22Rv1 (cell line): ENCODE measurements at regions not wholly inside any gene's neighbourhood (a gene's known extent, or its start where the extent isn't known, plus 50 kb on each side); places are given as distances from the start of the nearest gene placed in this dataset.

Experiments
- CTCF ChIP-seq: fragments of 450-650 bp; IDR thresholded peaks from 2 replicates; pipeline ENCODE4 v1.5.1; 2017; ENCODE audit warnings: mild to moderate bottlenecking
- ZFX ChIP-seq: fragments of 450-650 bp; IDR thresholded peaks from 2 replicates; pipeline ENCODE4 v1.6.1; 2017; ENCODE audit warnings: antibody characterized with exemption, borderline replicate concordance

- TF ChIP-seq ZFX: no peak
- TF ChIP-seq CTCF: no peak
Observed at GRCh38 chrX:806586-806985, 176.0 kb downstream of the SHOX start.
